HCT116 (cell line): ENCODE measurements at regions not wholly inside any gene's neighbourhood (a gene's known extent, or its start where the extent isn't known, plus 50 kb on each side); places are given as distances from the start of the nearest gene placed in this dataset.

Experiments used
- ATAC-seq: fragments of 200-7000 bp; cut with Tn5 transposase; 2 replicates; pipeline ENCODE4 v1.9.1; 2020; ENCODE audit warnings: mild to moderate bottlenecking, moderate library complexity
- BruUV-seq: library from RNA; stranded (reverse); fragments of 400-500 nt; replicated peaks from 2 replicates; lab custom pipeline; 2021; lab: Mats Ljungman, UMichigan
- CTCF ChIA-PET: fragments of 300-600 bp; sonication (Branson Sonifier 250); formaldehyde crosslinking; loops from one replicate; lab custom pipeline; 2021; ENCODE audit warnings: antibody characterized with exemption; lab: Charles Lee
- POLR2A ChIA-PET: fragments of 300-600, 350-600 bp; sonication (Branson Sonifier 250); formaldehyde crosslinking; loops from one replicate; lab custom pipeline; 2021; ENCODE audit warnings: antibody characterized with exemption; lab: Charles Lee
- RAD21 ChIA-PET, 2 experiments: fragments of 300-600 bp; sonication (Branson Sonifier 250); formaldehyde crosslinking; loops; one replicate each; lab custom pipeline; 2023; ENCODE audit warnings: low total read pairs in 2 of 2; ENCODE audit not compliant: uncharacterized antibody in 2 of 2, unreplicated experiment in 2 of 2, low non-redundant PET in 1 of 2; lab: Charles Lee
- DNase-seq: peaks from one replicate; pipeline ENCODE4 v3.0.0-alpha.2; 2010; ENCODE audit warnings: low read depth, low spot score
- H2AFZ ChIP-seq: fragments of 200-600 bp; shearing (Covaris generic), sonication (generic); 2 replicates; pipeline ENCODE4 v1.6.1; 2017; ENCODE audit warnings: low read depth, mixed run types, mixed read lengths, antibody characterized with exemption, low read length; ENCODE audit not compliant: poor library complexity, severe bottlenecking
- H3K27ac ChIP-seq: 2 replicates; pipeline ENCODE4 v1.5.1; 2012; ENCODE audit warnings: low read depth, low read length
- H3K27me3 ChIP-seq: fragments of 200-600 bp; sonication (generic); 2 replicates; pipeline ENCODE4 v1.6.1; 2016; ENCODE audit warnings: mixed run types, low read length, mixed read lengths; ENCODE audit not compliant: insufficient read depth
- H3K36me3 ChIP-seq, 2 experiments: fragments of 200-500 bp in 1 of 2; fragments of 200-600 bp in 1 of 2; sonication (Bioruptor generic) in 1 of 2; sonication (generic) in 1 of 2; 2 replicates each; pipeline versions ENCODE4 v1.5.1 to v1.6.1; 2014 to 2016; ENCODE audit warnings: low read length in 2 of 2, inconsistent platforms in 1 of 2, mixed read lengths in 1 of 2, mixed run types in 1 of 2; ENCODE audit not compliant: insufficient read depth in 2 of 2, control insufficient read depth in 1 of 2
- H3K4me1 ChIP-seq, 2 experiments: fragments of 200-600 bp in 1 of 2; sonication (generic) in 1 of 2; 2 replicates each; pipeline versions ENCODE4 v1.5.1 to v1.6.1; 2012 to 2017; ENCODE audit warnings: low read length in 2 of 2, inconsistent platforms in 1 of 2, mild to moderate bottlenecking in 1 of 2, mixed read lengths in 1 of 2, mixed run types in 1 of 2, moderate library complexity in 1 of 2; ENCODE audit not compliant: insufficient read depth in 2 of 2, control insufficient read depth in 1 of 2
- H3K4me2 ChIP-seq: fragments of 200-600 bp; sonication (generic); 2 replicates; pipeline ENCODE4 v1.6.1; 2017; ENCODE audit warnings: mixed run types, low read length, mixed read lengths
- H3K4me3 ChIP-seq, 2 experiments: fragments of 200-600 bp in 1 of 2; sonication (generic) in 1 of 2; replicated peaks in 1 of 2; 2 replicates each; pipeline ENCODE4 v1.5.1; 2011 to 2016; ENCODE audit warnings: low read length in 2 of 2, control low read depth in 1 of 2, low read depth in 1 of 2, mild to moderate bottlenecking in 1 of 2, mixed read lengths in 1 of 2, mixed run types in 1 of 2
- H3K79me2 ChIP-seq: fragments of 200-600 bp; sonication (generic); 2 replicates; pipeline ENCODE4 v1.6.1; 2017; ENCODE audit warnings: mild to moderate bottlenecking, mixed run types, low read length, moderate library complexity, mixed read lengths; ENCODE audit not compliant: insufficient read depth
- H3K9ac ChIP-seq: fragments of 200-600 bp; sonication (generic); 2 replicates; pipeline ENCODE4 v1.6.1; 2016; ENCODE audit warnings: low read length, mixed read lengths
- H3K9me2 ChIP-seq: fragments of 200-600 bp; sonication (generic), shearing (Covaris generic); 2 replicates; pipeline ENCODE4 v1.6.1; 2017; ENCODE audit warnings: mixed run types, mild to moderate bottlenecking, moderate library complexity; ENCODE audit not compliant: insufficient read depth
- H3K9me3 ChIP-seq, 2 experiments: fragments of 200-500 bp in 1 of 2; fragments of 200-600 bp in 1 of 2; sonication (Bioruptor generic) in 1 of 2; sonication (generic) in 1 of 2; 2 replicates each; pipeline ENCODE4 v1.6.1; 2014 to 2017; ENCODE audit warnings: low read length in 2 of 2, mixed read lengths in 2 of 2, inconsistent platforms in 1 of 2, low read depth in 1 of 2, mild to moderate bottlenecking in 1 of 2, mixed run types in 1 of 2, moderate library complexity in 1 of 2; ENCODE audit not compliant: control insufficient read depth in 1 of 2, insufficient read depth in 1 of 2
- H4K20me1 ChIP-seq: fragments of 200-600 bp; sonication (generic), shearing (Covaris generic); 2 replicates; pipeline ENCODE4 v1.6.1; 2017; ENCODE audit warnings: mixed run types, mild to moderate bottlenecking, moderate library complexity; ENCODE audit not compliant: insufficient read depth
- ATF3 ChIP-seq: IDR thresholded peaks from 2 replicates; pipeline ENCODE4 v1.6.1; 2012
- CEBPB ChIP-seq: IDR thresholded peaks from 2 replicates; pipeline ENCODE4 v1.6.1; 2012; ENCODE audit warnings: low read depth
- CTCF ChIP-seq, 3 experiments: fragments of 200-600 bp in 1 of 3; sonication (generic) in 1 of 3; IDR thresholded peaks in 2 of 3; conservative IDR thresholded peaks in 1 of 3; 2 replicates each; pipeline ENCODE4 v1.5.1; 2012 to 2017; ENCODE audit warnings: low read depth in 2 of 3, low read length in 2 of 3, antibody characterized with exemption in 1 of 3, borderline replicate concordance in 1 of 3, control low read depth in 1 of 3, mild to moderate bottlenecking in 1 of 3, mixed read lengths in 1 of 3, mixed run types in 1 of 3, moderate library complexity in 1 of 3; ENCODE audit not compliant: insufficient read depth in 1 of 3
- EGR1 ChIP-seq: IDR thresholded peaks from 2 replicates; pipeline ENCODE4 v1.6.1; 2012; ENCODE audit warnings: low read depth
- EZH2 ChIP-seq: fragments of 200-600 bp; sonication (generic); IDR thresholded peaks from 2 replicates; pipeline ENCODE4 v1.6.1; 2017; ENCODE audit warnings: antibody characterized with exemption, mixed run types
- EZH2phosphoT487 ChIP-seq: fragments of 200-600 bp; IDR thresholded peaks from 2 replicates; pipeline ENCODE4 v1.6.1; 2018; ENCODE audit warnings: antibody characterized with exemption, borderline replicate concordance
- FOSL1 ChIP-seq: IDR thresholded peaks from 2 replicates; pipeline ENCODE4 v1.6.1; 2012; ENCODE audit warnings: low read depth
- JUND ChIP-seq: IDR thresholded peaks from 2 replicates; pipeline ENCODE4 v1.6.1; 2012
- MAX ChIP-seq: IDR thresholded peaks from 2 replicates; pipeline ENCODE4 v1.6.1; 2012
- RAD21 ChIP-seq: IDR thresholded peaks from 2 replicates; pipeline ENCODE4 v1.6.1; 2012; ENCODE audit warnings: low read depth, mild to moderate bottlenecking
- SIN3A ChIP-seq: IDR thresholded peaks from 2 replicates; pipeline ENCODE4 v1.6.1; 2012; ENCODE audit warnings: low read depth
- SRF ChIP-seq: IDR thresholded peaks from 2 replicates; pipeline ENCODE4 v1.6.1; 2012; ENCODE audit warnings: low read depth
- YY1 ChIP-seq: IDR thresholded peaks from 2 replicates; pipeline ENCODE4 v1.6.1; 2011; ENCODE audit warnings: low read length, low read depth, moderate library complexity, mild to moderate bottlenecking; ENCODE audit not compliant: insufficient replicate concordance; ENCODE audit errors: extremely low read depth
- ZFX ChIP-seq: fragments of 450-650 bp; IDR thresholded peaks from 2 replicates; pipeline ENCODE4 v1.6.1; 2017
- ZNF274 ChIP-seq: fragments of 200-500 bp; sonication (Bioruptor generic); IDR thresholded peaks from 2 replicates; pipeline ENCODE4 v1.6.1; 2014; ENCODE audit warnings: mild to moderate bottlenecking, low read depth, low read length, inconsistent platforms
- intact Hi-C: fragments of 100-400 bp; cut with micrococcal nuclease; formaldehyde crosslinking; loops from 2 replicates; pipeline ENCODE4 v1.10.0; 2022

- CTCF ChIA-PET = no interaction called here
Observed at GRCh38 chr4:138909587-138909986, 106.0 kb upstream of the NOCT start.

More at GRCh38 chr4:138909587-138909986, 106.0 kb upstream of the NOCT start:
- no peaks in the 10 kb centered on the region for H3K36me3 ChIP-seq
- no peak for DNase-seq
- ChIA-PET POLR2A (no interaction called here), RAD21 (interaction anchor here in 1 of 2 experiments (0.6 kb wide), 1 partner anchor 38 kb away, joined by 3 read pairs; no protein-coding TSS in a partner anchor)
- no peaks in the 10 kb centered on the region for H3K27me3 ChIP-seq
- ATAC-seq = no peak
- no peak overlapping the region for H3K4me2 ChIP-seq
- no peaks in the 10 kb centered on the region for H3K9me3 ChIP-seq
- no peak overlapping the region for H2AFZ ChIP-seq
- no peak overlapping the region for H3K27ac ChIP-seq
- no peaks in the 10 kb centered on the region for H3K79me2 ChIP-seq
- H3K4me3 ChIP-seq = no peak overlapping the region
- H3K9me2 ChIP-seq = no peaks in the 10 kb centered on the region
- no peak for TF ChIP-seq ZNF274
- no peak for TF ChIP-seq CEBPB
- no peak for TF ChIP-seq RAD21
- no peak for TF ChIP-seq EZH2phosphoT487
- no peak for TF ChIP-seq FOSL1
- no peak for TF ChIP-seq ATF3
- no peak for TF ChIP-seq SRF
- no peak for TF ChIP-seq ZFX
- no peak for TF ChIP-seq MAX
- TF ChIP-seq SIN3A = no peak
- TF ChIP-seq EZH2 = no peak
- TF ChIP-seq CTCF (IDR thresholded peaks at IDR 0.05 in 2 of 3, conservative IDR thresholded peaks at IDR 0.05 in 1 of 3; ENCODE audit: borderline replicate concordance in 1 of 3, insufficient read depth in 1 of 3, low read depth in 2 of 3, low read length in 2 of 3) = no peak
- TF ChIP-seq YY1 = no peak
- TF ChIP-seq EGR1 = no peak
- no peak for TF ChIP-seq JUND
- H3K9ac ChIP-seq = no peak overlapping the region
- no TSS peak for BruUV-seq
- no peaks in the 10 kb centered on the region for H4K20me1 ChIP-seq
- intact Hi-C loops = no loop called here
- H3K4me1 ChIP-seq = no peaks in the 10 kb centered on the region
